Panc1 (cell line): ENCODE measurements at regions not wholly inside any gene's neighbourhood (a gene's known extent, or its start where the extent isn't known, plus 50 kb on each side); places are given as distances from the start of the nearest gene placed in this dataset.

Experiments used
- ATAC-seq: fragments of 200-7000 bp; cut with Tn5 transposase; 2 replicates; pipeline ENCODE4 v1.9.1; 2020; ENCODE audit warnings: mild to moderate bottlenecking, moderate library complexity
- BruUV-seq: library from RNA; stranded (reverse); fragments of 400-500 nt; replicated peaks from 2 replicates; lab custom pipeline; 2021; lab: Mats Ljungman, UMichigan
- CTCF ChIA-PET: fragments of 300-600 bp; sonication (Branson Sonifier 250); formaldehyde crosslinking; loops from one replicate; lab custom pipeline; 2022; ENCODE audit warnings: antibody characterized with exemption; lab: Charles Lee
- POLR2A ChIA-PET: fragments of 300-600 bp; sonication (Branson Sonifier 250); formaldehyde crosslinking; loops from one replicate; lab custom pipeline; 2022; ENCODE audit warnings: antibody characterized with exemption; lab: Charles Lee
- DNase-seq: peaks from one replicate; pipeline ENCODE4 v3.0.0-alpha.2; 2010; ENCODE audit warnings: low read depth, low spot score
- H3K27ac ChIP-seq: 2 replicates; pipeline ENCODE4 v1.5.1; 2011; ENCODE audit warnings: mild to moderate bottlenecking, low read length, inconsistent platforms
- H3K27me3 ChIP-seq: fragments of 200-500 bp; sonication (Bioruptor generic); 2 replicates; pipeline ENCODE4 v1.6.0; 2014; ENCODE audit warnings: low read length, inconsistent platforms; ENCODE audit not compliant: control insufficient read depth, insufficient read depth
- H3K36me3 ChIP-seq: fragments of 200-500 bp; sonication (Bioruptor generic); 2 replicates; pipeline ENCODE4 v1.5.1; 2014; ENCODE audit warnings: inconsistent platforms, mild to moderate bottlenecking, low read length, moderate library complexity; ENCODE audit not compliant: control insufficient read depth, insufficient read depth
- H3K4me1 ChIP-seq: 2 replicates; pipeline ENCODE4 v1.5.1; 2011; ENCODE audit warnings: inconsistent platforms, mild to moderate bottlenecking, low read length, moderate library complexity; ENCODE audit not compliant: control insufficient read depth, insufficient read depth
- H3K4me3 ChIP-seq, 2 experiments: 2 replicates each; pipeline ENCODE4 v1.5.1; 2011 to 2012; ENCODE audit warnings: low read depth in 2 of 2, low read length in 2 of 2, mild to moderate bottlenecking in 2 of 2, inconsistent platforms in 1 of 2, moderate library complexity in 1 of 2
- H3K9me3 ChIP-seq: fragments of 200-500 bp; sonication (Bioruptor generic); 2 replicates; pipeline ENCODE4 v1.5.1; 2014; ENCODE audit warnings: low read depth, mild to moderate bottlenecking, inconsistent platforms, low read length, moderate library complexity; ENCODE audit not compliant: control insufficient read depth, insufficient read depth
- CTCF ChIP-seq: fragments of 450-650 bp; IDR thresholded peaks from 2 replicates; pipeline ENCODE4 v1.5.1; 2017; ENCODE audit warnings: mild to moderate bottlenecking
- POLR2AphosphoS5 ChIP-seq: IDR thresholded peaks from 2 replicates; pipeline ENCODE4 v1.6.1; 2012; ENCODE audit warnings: mild to moderate bottlenecking, low read depth, low read length, moderate library complexity
- REST ChIP-seq, 2 experiments: IDR thresholded peaks; 2 replicates each; pipeline ENCODE4 v1.6.1; 2011 to 2012; ENCODE audit warnings: low read depth in 2 of 2, control low read depth in 1 of 2, low read length in 1 of 2, mild to moderate bottlenecking in 1 of 2, moderate library complexity in 1 of 2; ENCODE audit not compliant: insufficient read depth in 1 of 2
- SIN3A ChIP-seq: IDR thresholded peaks from 2 replicates; pipeline ENCODE4 v1.6.1; 2012; ENCODE audit warnings: low read depth, mild to moderate bottlenecking, low read length, moderate library complexity, borderline replicate concordance; ENCODE audit not compliant: insufficient read depth
- TCF7L2 ChIP-seq: IDR thresholded peaks from 2 replicates; pipeline ENCODE4 v1.6.1; 2011; ENCODE audit warnings: mild to moderate bottlenecking, low read depth, low read length, inconsistent platforms
- in situ Hi-C: cut with HindIII; loops from 2 replicates; pipeline ENCODE4 v1.10.0; 2016; ENCODE audit warnings: low sequenced_read_pairs, low pct_unique_long_range_greater_than_20kb
- intact Hi-C: fragments of 100-400 bp; cut with micrococcal nuclease; formaldehyde crosslinking; loops from one replicate; pipeline ENCODE4 v1.10.0; 2022; ENCODE audit not compliant: unreplicated experiment

GRCh38 chr12:87720967-87721366 is 308.2 kb downstream of the C12orf50 start:
- no peaks in the 10 kb centered on the region for H3K4me1 ChIP-seq
- no peaks in the 10 kb centered on the region for H3K27me3 ChIP-seq
- no peak overlapping the region for H3K27ac ChIP-seq
- TF ChIP-seq TCF7L2 (no peak), REST (IDR thresholded peaks at IDR 0.05; ENCODE audit: insufficient read depth in 1 of 2, low read depth in 2 of 2, low read length in 1 of 2) (no peak), CTCF (no peak), SIN3A (no peak), POLR2AphosphoS5 (no peak)
- DNase-seq (no peak), ATAC-seq (no peak)
- no peak overlapping the region for H3K4me3 ChIP-seq
- H3K36me3 ChIP-seq: no peaks in the 10 kb centered on the region
- in situ Hi-C loops (no loop called here), intact Hi-C loops (no loop called here)
- BruUV-seq: no TSS peak
- POLR2A ChIA-PET: no interaction called here
- H3K9me3 ChIP-seq: no peaks in the 10 kb centered on the region
- CTCF ChIA-PET: no interaction called here

- POLR2A ChIA-PET: no interaction called here
Observed at GRCh38 chr12:87704374-87704773, 324.8 kb downstream of the C12orf50 start.

More at GRCh38 chr12:87704374-87704773, 324.8 kb downstream of the C12orf50 start:
- Histone ChIP-seq H3K27ac (no peak overlapping the region), H3K27me3 (no peaks in the 10 kb centered on the region), H3K36me3 (no peaks in the 10 kb centered on the region), H3K9me3 (no peaks in the 10 kb centered on the region; the same call in 1 of the 2 replicates), H3K4me3 (no peak overlapping the region), H3K4me1 (no peaks in the 10 kb centered on the region)
- ATAC-seq: no peak
- CTCF ChIA-PET: no interaction called here
- in situ Hi-C loops (no loop called here), intact Hi-C loops (no loop called here)
- TF ChIP-seq REST (IDR thresholded peaks at IDR 0.05; ENCODE audit: insufficient read depth in 1 of 2, low read depth in 2 of 2, low read length in 1 of 2) (no peak), POLR2AphosphoS5 (no peak), CTCF (no peak), SIN3A (no peak), TCF7L2 (no peak)
- no peak for DNase-seq
- no TSS peak for BruUV-seq
